ENCODE measurements at regions not wholly inside any gene's neighbourhood (a gene's known extent, or its start where the extent isn't known, plus 50 kb on each side); places are given as distances from the start of the nearest gene placed in this dataset.

- no peak for TF ChIP-seq ATF3 (IDR thresholded peaks at IDR 0.05; ENCODE audit: insufficient read depth, low read depth, low read length)
- no peak for TF ChIP-seq SIX5 (IDR thresholded peaks at IDR 0.05; ENCODE audit: low read depth, low read length)
- no peak for TF ChIP-seq BACH1 (IDR thresholded peaks at IDR 0.05; ENCODE audit: low read length)
- TF ChIP-seq BCL11A (IDR thresholded peaks at IDR 0.05; ENCODE audit: low read depth in 2 of 2, low read length in 2 of 2) = no peak
- no peak for TF ChIP-seq SP4 (IDR thresholded peaks at IDR 0.05; ENCODE audit: low read length)
Observed at GRCh38 chr4:149280806-149281205, 534.8 kb downstream of the IQCM start (continued).

All from H1 (cell line).